ENCODE measurements at regions not wholly inside any gene's neighbourhood (a gene's known extent, or its start where the extent isn't known, plus 50 kb on each side); places are given as distances from the start of the nearest gene placed in this dataset.

DNA sequence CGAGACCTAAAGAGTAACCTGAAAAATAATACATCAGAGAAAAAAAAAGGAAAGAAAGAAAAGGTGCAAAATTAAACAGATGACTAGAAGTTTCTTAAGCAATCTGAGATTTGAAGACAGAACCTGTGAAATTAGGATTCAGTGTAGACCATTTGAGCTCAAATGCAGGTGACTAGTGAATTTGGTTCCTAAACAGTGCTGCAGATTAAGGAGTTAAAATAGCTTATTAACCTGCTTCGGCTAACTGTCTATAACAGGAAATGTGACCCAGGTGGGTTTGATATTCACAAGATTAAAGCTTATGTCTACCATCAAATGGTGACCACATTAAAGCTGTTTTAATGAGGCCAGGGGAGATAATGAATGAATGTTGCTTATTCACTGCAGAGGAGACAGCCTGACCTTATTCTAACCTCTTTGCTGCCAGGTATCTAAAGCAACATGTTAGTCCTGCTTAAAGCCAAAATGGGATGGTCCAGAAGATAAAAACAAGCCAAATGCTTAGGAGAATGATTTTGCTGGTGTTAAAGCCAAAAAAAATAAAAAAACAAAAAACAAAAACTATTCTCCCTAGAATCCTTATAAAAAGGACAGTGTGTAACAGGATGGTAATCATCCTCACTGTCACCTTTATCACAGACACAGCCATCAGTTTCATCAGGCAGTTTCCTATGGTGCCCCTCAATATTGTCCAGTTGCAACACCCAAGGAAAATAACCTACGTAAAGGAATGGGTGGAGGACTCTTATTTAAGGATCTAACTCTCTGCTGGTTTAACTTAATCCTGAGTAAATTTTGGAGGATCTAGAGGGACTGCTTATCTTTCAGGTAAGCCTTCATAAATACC is 769.0 kb upstream of the ZEB2 start:
- Mint-ChIP-seq H3K27ac (ENCODE audit: unreplicated experiment) (no peak overlapping the region), H3K9me3 (ENCODE audit: unreplicated experiment) (no peaks in the 10 kb centered on the region), H3K4me3 (ENCODE audit: unreplicated experiment) (no peak overlapping the region), H3K4me1 (ENCODE audit: unreplicated experiment) (peaks cover 12% of the 10 kb centered on the region), H3K27me3 (ENCODE audit: unreplicated experiment) (no peaks in the 10 kb centered on the region), H3K36me3 (ENCODE audit: unreplicated experiment) (no peaks in the 10 kb centered on the region)
- DNase-seq (ENCODE audit: extremely low spot score, unreplicated experiment) = no peak
- no peak for TF ChIP-seq CTCF (IDR thresholded peaks at IDR 0.05)

DNA sequence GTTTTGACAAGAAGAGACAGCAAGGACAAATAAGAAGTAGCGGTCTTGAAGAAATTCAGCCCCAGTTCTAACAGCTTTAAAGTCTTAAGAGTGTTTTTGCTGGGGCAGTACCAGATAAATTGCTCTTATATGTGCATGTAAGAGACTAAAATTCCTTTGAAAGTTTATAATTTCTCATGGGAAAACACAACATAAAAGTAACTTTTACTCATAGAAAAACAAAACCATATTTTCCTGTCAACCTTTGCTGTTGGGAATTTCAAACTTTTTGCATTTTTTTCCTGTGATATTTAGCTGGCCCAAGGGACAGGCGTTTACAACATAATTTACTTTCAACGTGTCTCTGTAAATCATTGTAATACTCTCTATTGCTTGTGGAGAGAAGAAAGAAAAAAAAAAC is 767.8 kb upstream of the ZEB2 start:
- Mint-ChIP-seq H3K27me3 (ENCODE audit: unreplicated experiment) (no peaks in the 10 kb centered on the region), H3K36me3 (ENCODE audit: unreplicated experiment) (no peaks in the 10 kb centered on the region), H3K9me3 (ENCODE audit: unreplicated experiment) (peaks cover 6% of the 10 kb centered on the region), H3K27ac (ENCODE audit: unreplicated experiment) (no peak overlapping the region), H3K4me1 (ENCODE audit: unreplicated experiment) (peaks cover 12% of the 10 kb centered on the region), H3K4me3 (ENCODE audit: unreplicated experiment) (no peak overlapping the region)
- DNase-seq (ENCODE audit: extremely low spot score, unreplicated experiment) = no peak
- no peak for TF ChIP-seq CTCF (IDR thresholded peaks at IDR 0.05)

- Mint-ChIP-seq H3K4me3 (ENCODE audit: unreplicated experiment) (no peak overlapping the region), H3K27me3 (ENCODE audit: unreplicated experiment) (no peaks in the 10 kb centered on the region), H3K36me3 (ENCODE audit: unreplicated experiment) (peaks cover 3% of the 10 kb centered on the region), H3K4me1 (ENCODE audit: unreplicated experiment) (peaks cover 12% of the 10 kb centered on the region), H3K9me3 (ENCODE audit: unreplicated experiment) (peaks cover 16% of the 10 kb centered on the region), H3K27ac (ENCODE audit: unreplicated experiment) (no peak overlapping the region)
- TF ChIP-seq CTCF (IDR thresholded peaks at IDR 0.05) = no peak
- DNase-seq (ENCODE audit: extremely low spot score, unreplicated experiment) = no peak
Measured at GRCh38 chr2:145286716-145287275, 766.9 kb upstream of the ZEB2 start.

DNA sequence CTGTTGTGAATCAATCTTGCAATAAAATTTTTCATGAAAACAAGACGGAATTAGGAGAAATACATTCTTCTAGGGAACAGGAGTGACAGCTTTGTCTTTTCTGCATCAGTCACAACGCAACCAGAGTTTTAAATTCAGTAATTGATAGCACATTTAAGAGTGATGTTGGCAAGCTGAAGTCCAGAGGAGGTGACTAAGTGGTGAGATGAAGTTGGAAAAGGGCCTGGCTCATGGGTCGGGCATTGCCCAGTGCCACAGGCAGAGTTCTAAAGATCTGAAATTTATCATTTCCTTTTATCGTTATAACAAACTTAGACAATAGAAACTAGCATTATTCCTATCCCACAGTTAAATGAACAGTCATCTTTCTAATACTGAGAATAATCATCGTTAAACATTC is 764.6 kb upstream of the ZEB2 start:
- peaks cover 4% of the 10 kb centered on the region for H3K36me3 Mint-ChIP-seq (ENCODE audit: unreplicated experiment)
- H3K9me3 Mint-ChIP-seq (ENCODE audit: unreplicated experiment) = peaks cover 26% of the 10 kb centered on the region
- H3K27ac Mint-ChIP-seq (ENCODE audit: unreplicated experiment) = no peak overlapping the region
- no peak for TF ChIP-seq CTCF (IDR thresholded peaks at IDR 0.05)
- no peak for DNase-seq (ENCODE audit: extremely low spot score, unreplicated experiment)
- no peak overlapping the region for H3K4me3 Mint-ChIP-seq (ENCODE audit: unreplicated experiment)
- peaks cover 12% of the 10 kb centered on the region for H3K4me1 Mint-ChIP-seq (ENCODE audit: unreplicated experiment)
- H3K27me3 Mint-ChIP-seq (ENCODE audit: unreplicated experiment) = no peaks in the 10 kb centered on the region

- DNase-seq (ENCODE audit: extremely low spot score, unreplicated experiment) = no peak
- Mint-ChIP-seq H3K4me1 (ENCODE audit: unreplicated experiment) (peaks cover 12% of the 10 kb centered on the region), H3K9me3 (ENCODE audit: unreplicated experiment) (peaks cover 26% of the 10 kb centered on the region), H3K4me3 (ENCODE audit: unreplicated experiment) (no peak overlapping the region), H3K36me3 (ENCODE audit: unreplicated experiment) (peaks cover 4% of the 10 kb centered on the region), H3K27me3 (ENCODE audit: unreplicated experiment) (no peaks in the 10 kb centered on the region), H3K27ac (ENCODE audit: unreplicated experiment) (no peak overlapping the region)
- TF ChIP-seq CTCF (IDR thresholded peaks at IDR 0.05) = no peak
Measured at GRCh38 chr2:145283131-145283530, 763.2 kb upstream of the ZEB2 start.

Measured in osteocyte (in vitro differentiated cells).